ENCODE measurements at regions not wholly inside any gene's neighbourhood (a gene's known extent, or its start where the extent isn't known, plus 50 kb on each side); places are given as distances from the start of the nearest gene placed in this dataset.

DNA sequence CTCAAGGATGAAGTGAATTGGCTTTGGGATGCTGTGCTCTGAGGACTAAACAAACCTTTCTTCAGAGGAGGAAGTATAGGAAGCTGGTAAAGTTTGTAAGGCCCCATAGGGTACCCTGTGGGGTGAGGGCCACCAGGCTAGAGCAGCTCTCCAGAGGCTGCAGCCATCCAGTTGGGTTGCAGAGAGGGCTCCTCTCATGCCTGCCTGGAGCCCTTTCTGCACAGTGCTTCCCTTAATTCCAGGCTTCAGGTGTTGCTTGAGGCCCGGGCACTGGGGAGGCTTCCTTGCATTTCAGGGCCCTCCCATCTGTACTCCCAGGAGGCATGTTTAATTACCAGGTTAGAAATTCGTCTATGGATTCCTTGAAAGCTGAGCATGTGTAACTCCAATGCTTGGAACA is 95.3 kb upstream of the FSTL4 start:
- CTCF ChIA-PET: no interaction called here
- peaks cover 0 to 3% (median 0%) of the 10 kb centered on the region in 5 experiments for H3K27me3 ChIP-seq (replicated peaks in 2 of 5; ENCODE audit: control insufficient read depth in 4 of 5, insufficient read depth in 5 of 5, low read length in 4 of 5)
- no peaks in the 10 kb centered on the region for H3K9me3 ChIP-seq (ENCODE audit: control extremely low read depth in 1 of 5, control insufficient read depth in 4 of 5, insufficient read depth in 2 of 5, low read depth in 1 of 5, low read length in 4 of 5)
- POLR2A ChIA-PET: no interaction called here
- no peak for DNase-seq
- no peaks in the 10 kb centered on the region for H3K4me1 ChIP-seq (ENCODE audit: control extremely low read depth in 1 of 4, control insufficient read depth in 4 of 4, insufficient read depth in 4 of 4, low read length in 3 of 4)
- no peak overlapping the region for H3K4me3 ChIP-seq (ENCODE audit: control insufficient read depth in 1 of 7, extremely low read depth in 1 of 7, insufficient read depth in 4 of 7, low read depth in 2 of 7, low read length in 6 of 7)
- H3K36me3 ChIP-seq (ENCODE audit: control insufficient read depth in 4 of 4, insufficient read depth in 4 of 4, low read length in 3 of 4): no peaks in the 10 kb centered on the region
- H3K27ac ChIP-seq (ENCODE audit: insufficient read depth in 1 of 2, low read depth in 1 of 2, low read length in 2 of 2, poor library complexity in 1 of 2, severe bottlenecking in 2 of 2): no peak overlapping the region
- WGBS (ENCODE audit: insufficient coverage): 100% methylated on average over 1 of the region's 2 CpGs

DNA sequence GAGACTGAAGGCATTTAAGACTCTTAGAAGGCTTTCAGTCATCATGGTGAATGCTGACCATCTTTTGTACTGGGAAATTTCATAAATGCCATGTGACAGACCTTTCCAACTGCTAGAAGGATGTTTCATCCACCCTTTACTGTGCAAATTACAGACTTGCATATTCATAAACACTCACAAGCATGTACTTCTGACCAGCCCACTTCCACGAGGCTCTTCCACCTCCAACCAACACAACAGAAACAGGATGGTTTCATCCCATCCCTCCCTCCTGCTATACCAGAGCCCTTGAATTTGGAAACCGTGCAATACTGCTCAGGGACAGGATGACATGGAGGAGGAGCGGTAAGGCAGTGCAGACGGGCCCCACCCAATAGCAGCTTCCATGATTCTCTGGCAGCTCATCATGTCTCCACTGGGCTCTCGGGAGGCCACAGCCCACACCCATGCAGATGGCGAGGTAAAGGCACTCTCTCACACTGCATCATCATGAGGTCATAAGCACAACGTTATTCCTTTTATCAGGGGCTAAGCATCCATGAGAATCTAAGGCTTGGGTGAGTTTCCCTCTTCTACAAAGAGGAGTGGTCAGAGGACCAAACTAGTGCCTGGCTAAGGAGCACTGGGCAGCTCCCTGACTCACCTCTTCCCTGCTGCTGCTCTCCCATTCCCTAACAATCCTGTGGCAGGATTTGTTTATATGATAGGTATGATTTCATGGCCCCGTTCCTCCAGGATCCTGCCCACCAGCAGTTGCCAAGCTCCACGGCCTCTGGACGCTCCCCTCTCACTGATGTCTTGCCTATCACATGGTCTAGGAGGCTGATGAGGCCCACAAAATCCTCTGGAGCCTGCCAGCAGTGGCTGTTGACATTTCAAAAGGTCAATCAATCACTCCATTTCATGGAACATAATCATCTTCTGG is 94.4 kb upstream of the FSTL4 start:
- H3K27me3 ChIP-seq (replicated peaks in 2 of 5; ENCODE audit: control insufficient read depth in 4 of 5, insufficient read depth in 5 of 5, low read length in 4 of 5): peaks cover 0 to 2% (median 0%) of the 10 kb centered on the region in 5 experiments
- no peaks in the 10 kb centered on the region for H3K4me1 ChIP-seq (ENCODE audit: control extremely low read depth in 1 of 4, control insufficient read depth in 4 of 4, insufficient read depth in 4 of 4, low read length in 3 of 4)
- H3K27ac ChIP-seq (ENCODE audit: insufficient read depth in 1 of 2, low read depth in 1 of 2, low read length in 2 of 2, poor library complexity in 1 of 2, severe bottlenecking in 2 of 2): no peak overlapping the region
- ChIA-PET POLR2A (no interaction called here), CTCF (no interaction called here)
- H3K9me3 ChIP-seq (ENCODE audit: control extremely low read depth in 1 of 5, control insufficient read depth in 4 of 5, insufficient read depth in 2 of 5, low read depth in 1 of 5, low read length in 4 of 5): no peaks in the 10 kb centered on the region
- H3K4me3 ChIP-seq (ENCODE audit: control insufficient read depth in 1 of 7, extremely low read depth in 1 of 7, insufficient read depth in 4 of 7, low read depth in 2 of 7, low read length in 6 of 7): no peak overlapping the region
- no peaks in the 10 kb centered on the region for H3K36me3 ChIP-seq (ENCODE audit: control insufficient read depth in 4 of 4, insufficient read depth in 4 of 4, low read length in 3 of 4)
- DNase-seq: no peak
- WGBS (ENCODE audit: insufficient coverage): 87% methylated on average over 9 of the region's 10 CpGs

DNA sequence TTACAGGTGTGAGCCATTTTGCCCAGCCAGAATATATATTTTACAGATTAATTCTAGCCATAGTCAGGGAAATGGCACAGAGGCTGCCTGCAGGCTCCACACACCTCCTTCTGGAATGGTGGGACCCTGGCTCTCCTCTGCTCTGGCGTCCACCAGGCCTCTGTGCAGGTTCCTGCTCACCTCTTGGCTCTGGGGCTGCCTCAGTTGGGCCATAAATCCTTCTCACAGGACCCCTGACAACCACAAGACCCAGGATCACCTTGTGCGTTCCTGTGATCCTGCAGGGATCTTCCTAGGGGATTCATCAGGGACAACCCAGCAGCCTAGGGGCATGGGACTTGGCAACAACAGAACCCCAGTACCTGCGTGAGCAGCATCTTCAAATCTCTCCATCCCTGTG is 93.0 kb upstream of the FSTL4 start:
- H3K4me3 ChIP-seq (ENCODE audit: control insufficient read depth in 1 of 7, extremely low read depth in 1 of 7, insufficient read depth in 4 of 7, low read depth in 2 of 7, low read length in 6 of 7): no peak overlapping the region
- no peaks in the 10 kb centered on the region for H3K9me3 ChIP-seq (ENCODE audit: control extremely low read depth in 1 of 5, control insufficient read depth in 4 of 5, insufficient read depth in 2 of 5, low read depth in 1 of 5, low read length in 4 of 5)
- no peaks in the 10 kb centered on the region for H3K4me1 ChIP-seq (ENCODE audit: control extremely low read depth in 1 of 4, control insufficient read depth in 4 of 4, insufficient read depth in 4 of 4, low read length in 3 of 4)
- H3K36me3 ChIP-seq (ENCODE audit: control insufficient read depth in 4 of 4, insufficient read depth in 4 of 4, low read length in 3 of 4): no peaks in the 10 kb centered on the region
- H3K27ac ChIP-seq (ENCODE audit: insufficient read depth in 1 of 2, low read depth in 1 of 2, low read length in 2 of 2, poor library complexity in 1 of 2, severe bottlenecking in 2 of 2): no peak overlapping the region
- CTCF ChIA-PET: no interaction called here
- peaks cover 0 to 2% (median 0%) of the 10 kb centered on the region in 5 experiments for H3K27me3 ChIP-seq (replicated peaks in 2 of 5; ENCODE audit: control insufficient read depth in 4 of 5, insufficient read depth in 5 of 5, low read length in 4 of 5)
- 94% methylated on average over 2 of the region's 3 CpGs for WGBS (ENCODE audit: insufficient coverage)
- POLR2A ChIA-PET: interaction anchor here (0.7 kb wide), 1 partner anchor 212 kb away, joined by 3 read pairs; no protein-coding TSS in a partner anchor
- no peak for DNase-seq

DNA sequence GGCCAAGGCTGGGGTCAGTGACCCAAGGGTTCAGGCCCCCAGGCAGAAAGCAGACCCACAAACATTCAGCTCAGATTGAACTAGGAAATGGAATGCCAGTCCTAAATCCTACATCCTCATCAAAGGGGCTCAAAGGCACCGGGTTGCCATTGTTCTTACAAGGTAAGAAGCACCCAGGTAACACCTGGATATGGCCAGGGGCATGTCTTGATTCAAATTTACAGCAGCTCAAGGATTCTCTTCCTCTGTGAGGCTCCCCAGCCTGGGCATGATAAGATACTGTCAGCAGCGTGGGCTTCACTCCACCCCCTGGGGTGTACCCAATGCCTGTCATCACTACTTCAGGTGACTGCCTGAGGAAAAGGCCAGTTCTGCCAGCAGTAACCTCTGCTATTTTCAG is 92.1 kb upstream of the FSTL4 start:
- ChIA-PET CTCF (no interaction called here), POLR2A (no interaction called here)
- 96% methylated on average over 2 of the region's 2 CpGs for WGBS (ENCODE audit: insufficient coverage)
- DNase-seq: no peak
- Histone ChIP-seq H3K27ac (ENCODE audit: insufficient read depth in 1 of 2, low read depth in 1 of 2, low read length in 2 of 2, poor library complexity in 1 of 2, severe bottlenecking in 2 of 2) (no peak overlapping the region), H3K27me3 (replicated peaks in 2 of 5; ENCODE audit: control insufficient read depth in 4 of 5, insufficient read depth in 5 of 5, low read length in 4 of 5) (peaks cover 0 to 1% (median 0%) of the 10 kb centered on the region in 5 experiments), H3K4me3 (ENCODE audit: control insufficient read depth in 1 of 7, extremely low read depth in 1 of 7, insufficient read depth in 4 of 7, low read depth in 2 of 7, low read length in 6 of 7) (no peak overlapping the region), H3K9me3 (ENCODE audit: control extremely low read depth in 1 of 5, control insufficient read depth in 4 of 5, insufficient read depth in 2 of 5, low read depth in 1 of 5, low read length in 4 of 5) (no peaks in the 10 kb centered on the region), H3K36me3 (ENCODE audit: control insufficient read depth in 4 of 4, insufficient read depth in 4 of 4, low read length in 3 of 4) (no peaks in the 10 kb centered on the region), H3K4me1 (ENCODE audit: control extremely low read depth in 1 of 4, control insufficient read depth in 4 of 4, insufficient read depth in 4 of 4, low read length in 3 of 4) (no peaks in the 10 kb centered on the region)

DNA sequence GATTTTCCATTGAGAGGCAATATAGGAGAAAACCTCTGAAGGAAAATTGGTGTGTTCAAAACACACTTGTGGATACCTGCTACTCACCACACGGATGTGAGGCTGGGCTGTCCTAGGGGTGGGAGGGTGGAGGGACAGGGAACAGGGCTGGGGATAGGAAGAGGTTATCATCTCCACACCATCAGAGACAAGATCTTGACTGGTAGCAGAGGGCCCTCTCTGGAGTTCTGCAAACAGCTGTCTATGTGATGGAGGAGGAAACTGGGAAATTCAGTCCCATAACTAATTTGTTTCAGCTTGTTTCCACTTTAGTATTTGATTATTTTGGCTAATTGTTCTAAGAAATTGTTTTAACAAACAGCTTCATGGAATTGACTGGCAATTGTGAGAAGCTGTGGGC is 91.6 kb upstream of the FSTL4 start:
- POLR2A ChIA-PET: no interaction called here
- no CpG with 5 or more reads among the region's 1 CpG for WGBS (ENCODE audit: insufficient coverage)
- no peaks in the 10 kb centered on the region for H3K36me3 ChIP-seq (ENCODE audit: control insufficient read depth in 4 of 4, insufficient read depth in 4 of 4, low read length in 3 of 4)
- H3K27ac ChIP-seq (ENCODE audit: insufficient read depth in 1 of 2, low read depth in 1 of 2, low read length in 2 of 2, poor library complexity in 1 of 2, severe bottlenecking in 2 of 2): no peak overlapping the region
- no peak for DNase-seq
- H3K4me3 ChIP-seq (ENCODE audit: control insufficient read depth in 1 of 7, extremely low read depth in 1 of 7, insufficient read depth in 4 of 7, low read depth in 2 of 7, low read length in 6 of 7): no peak overlapping the region
- H3K27me3 ChIP-seq (replicated peaks in 2 of 5; ENCODE audit: control insufficient read depth in 4 of 5, insufficient read depth in 5 of 5, low read length in 4 of 5): no peaks in the 10 kb centered on the region
- H3K9me3 ChIP-seq (ENCODE audit: control extremely low read depth in 1 of 5, control insufficient read depth in 4 of 5, insufficient read depth in 2 of 5, low read depth in 1 of 5, low read length in 4 of 5): no peaks in the 10 kb centered on the region
- CTCF ChIA-PET: no interaction called here
- H3K4me1 ChIP-seq (ENCODE audit: control extremely low read depth in 1 of 4, control insufficient read depth in 4 of 4, insufficient read depth in 4 of 4, low read length in 3 of 4): no peaks in the 10 kb centered on the region

DNA sequence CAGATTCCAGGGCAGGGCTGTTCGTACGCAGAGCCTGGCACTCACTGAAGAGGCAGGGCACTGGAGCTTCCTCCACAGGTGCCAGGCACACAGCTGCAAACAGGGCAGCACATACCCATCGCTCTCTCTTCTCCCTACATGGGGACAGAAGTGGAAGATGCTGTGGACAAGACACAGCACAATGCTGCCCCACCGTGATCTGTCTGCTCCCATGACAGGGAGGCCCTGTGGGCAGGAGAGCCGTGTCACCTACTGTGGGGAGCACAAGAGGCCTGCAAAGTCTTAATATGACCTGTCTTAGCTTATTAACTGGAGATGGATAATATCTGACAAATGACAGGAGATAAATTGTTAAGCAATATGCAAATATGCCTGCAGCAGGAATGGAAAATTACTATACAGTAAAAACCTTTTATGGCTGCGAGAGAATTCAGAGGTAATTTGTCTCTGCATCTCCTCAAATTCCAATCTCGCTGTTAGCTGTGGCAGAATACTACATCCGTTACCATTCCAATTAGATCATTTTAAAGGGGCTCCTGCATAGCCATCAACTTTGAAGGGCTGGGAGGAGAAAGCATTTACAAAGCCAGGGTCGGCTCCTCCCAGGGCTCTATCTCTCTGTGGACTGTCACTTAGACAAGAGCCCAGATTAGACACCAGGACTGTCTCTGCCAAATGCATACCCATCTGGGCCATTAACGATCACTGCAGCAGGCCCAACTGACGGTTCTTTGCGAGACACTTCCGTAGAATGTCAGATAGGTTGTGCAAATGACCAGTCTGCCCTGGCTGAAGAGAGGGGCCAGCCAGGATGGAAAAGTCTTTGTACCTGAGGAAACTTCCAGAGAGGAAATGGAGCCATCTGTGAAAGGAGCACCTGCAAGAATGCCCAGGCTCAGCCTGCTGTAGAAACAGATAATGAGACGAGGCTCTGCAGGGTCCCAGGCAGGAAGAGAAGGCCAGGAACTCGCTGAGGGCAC is 90.7 kb upstream of the FSTL4 start:
- H3K27me3 ChIP-seq (replicated peaks in 2 of 5; ENCODE audit: control insufficient read depth in 4 of 5, insufficient read depth in 5 of 5, low read length in 4 of 5): peaks cover 0 to 2% (median 0%) of the 10 kb centered on the region in 5 experiments
- CTCF ChIA-PET: no interaction called here
- no peaks in the 10 kb centered on the region for H3K9me3 ChIP-seq (ENCODE audit: control extremely low read depth in 1 of 5, control insufficient read depth in 4 of 5, insufficient read depth in 2 of 5, low read depth in 1 of 5, low read length in 4 of 5)
- 94% methylated on average over 14 of the region's 15 CpGs for WGBS (ENCODE audit: insufficient coverage)
- H3K4me1 ChIP-seq (ENCODE audit: control extremely low read depth in 1 of 4, control insufficient read depth in 4 of 4, insufficient read depth in 4 of 4, low read length in 3 of 4): no peaks in the 10 kb centered on the region
- H3K27ac ChIP-seq (ENCODE audit: insufficient read depth in 1 of 2, low read depth in 1 of 2, low read length in 2 of 2, poor library complexity in 1 of 2, severe bottlenecking in 2 of 2): no peak overlapping the region
- no peak for DNase-seq
- POLR2A ChIA-PET: no interaction called here
- no peaks in the 10 kb centered on the region for H3K36me3 ChIP-seq (ENCODE audit: control insufficient read depth in 4 of 4, insufficient read depth in 4 of 4, low read length in 3 of 4)
- H3K4me3 ChIP-seq (ENCODE audit: control insufficient read depth in 1 of 7, extremely low read depth in 1 of 7, insufficient read depth in 4 of 7, low read depth in 2 of 7, low read length in 6 of 7): no peak overlapping the region

DNA sequence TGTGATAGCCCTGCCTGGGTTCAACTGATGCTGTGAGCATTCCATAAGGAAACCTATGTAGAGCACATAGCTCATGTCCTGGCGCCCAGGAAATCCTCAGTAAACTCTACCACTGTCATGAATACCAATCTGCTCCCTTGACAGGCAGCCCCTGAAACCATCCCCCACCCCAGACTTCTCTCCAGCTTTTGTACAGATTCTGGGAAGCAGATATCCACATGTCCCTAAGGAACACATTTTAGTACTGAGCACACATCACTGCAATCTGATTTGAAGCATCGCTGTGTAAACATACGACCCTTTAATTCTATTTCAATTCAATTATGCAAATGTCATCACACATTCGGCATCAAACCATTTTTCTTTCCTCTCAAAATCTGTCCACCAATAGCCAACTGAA is 89.5 kb upstream of the FSTL4 start:
- H3K36me3 ChIP-seq (ENCODE audit: control insufficient read depth in 4 of 4, insufficient read depth in 4 of 4, low read length in 3 of 4): no peaks in the 10 kb centered on the region
- H3K4me3 ChIP-seq (ENCODE audit: control insufficient read depth in 1 of 7, extremely low read depth in 1 of 7, insufficient read depth in 4 of 7, low read depth in 2 of 7, low read length in 6 of 7): no peak overlapping the region
- DNase-seq: no peak
- ChIA-PET POLR2A (no interaction called here), CTCF (no interaction called here)
- H3K27me3 ChIP-seq (replicated peaks in 2 of 5; ENCODE audit: control insufficient read depth in 4 of 5, insufficient read depth in 5 of 5, low read length in 4 of 5): peaks cover 0 to 2% (median 0%) of the 10 kb centered on the region in 5 experiments
- H3K4me1 ChIP-seq (ENCODE audit: control extremely low read depth in 1 of 4, control insufficient read depth in 4 of 4, insufficient read depth in 4 of 4, low read length in 3 of 4): no peaks in the 10 kb centered on the region
- WGBS (ENCODE audit: insufficient coverage): 96% methylated on average over 4 of the region's 4 CpGs
- no peak overlapping the region for H3K27ac ChIP-seq (ENCODE audit: insufficient read depth in 1 of 2, low read depth in 1 of 2, low read length in 2 of 2, poor library complexity in 1 of 2, severe bottlenecking in 2 of 2)
- no peaks in the 10 kb centered on the region for H3K9me3 ChIP-seq (ENCODE audit: control extremely low read depth in 1 of 5, control insufficient read depth in 4 of 5, insufficient read depth in 2 of 5, low read depth in 1 of 5, low read length in 4 of 5)

All from common myeloid progenitor, CD34-positive (primary cell).